ENCODE measurements at regions not wholly inside any gene's neighbourhood (a gene's known extent, or its start where the extent isn't known, plus 50 kb on each side); places are given as distances from the start of the nearest gene placed in this dataset.

DNA sequence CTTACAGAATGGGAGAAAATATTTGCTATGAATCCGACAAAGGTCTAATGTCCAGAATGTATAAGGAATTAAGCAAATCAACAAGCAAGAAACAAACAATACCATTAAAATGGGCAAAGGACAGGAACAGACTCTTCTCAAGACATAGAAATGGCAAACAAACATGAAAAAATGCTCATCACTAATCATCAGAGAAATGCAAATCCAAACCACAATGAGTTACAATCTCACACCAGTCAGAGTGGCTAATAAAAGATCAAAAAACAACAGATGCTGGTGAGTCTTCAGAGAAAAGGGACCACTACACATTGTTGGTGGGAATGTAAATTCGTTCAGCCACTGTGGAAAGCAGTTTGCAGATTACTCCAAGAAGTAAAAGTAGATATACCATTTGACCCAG is 382.0 kb upstream of the ANO3 start:
- TF ChIP-seq, protein P1, sequence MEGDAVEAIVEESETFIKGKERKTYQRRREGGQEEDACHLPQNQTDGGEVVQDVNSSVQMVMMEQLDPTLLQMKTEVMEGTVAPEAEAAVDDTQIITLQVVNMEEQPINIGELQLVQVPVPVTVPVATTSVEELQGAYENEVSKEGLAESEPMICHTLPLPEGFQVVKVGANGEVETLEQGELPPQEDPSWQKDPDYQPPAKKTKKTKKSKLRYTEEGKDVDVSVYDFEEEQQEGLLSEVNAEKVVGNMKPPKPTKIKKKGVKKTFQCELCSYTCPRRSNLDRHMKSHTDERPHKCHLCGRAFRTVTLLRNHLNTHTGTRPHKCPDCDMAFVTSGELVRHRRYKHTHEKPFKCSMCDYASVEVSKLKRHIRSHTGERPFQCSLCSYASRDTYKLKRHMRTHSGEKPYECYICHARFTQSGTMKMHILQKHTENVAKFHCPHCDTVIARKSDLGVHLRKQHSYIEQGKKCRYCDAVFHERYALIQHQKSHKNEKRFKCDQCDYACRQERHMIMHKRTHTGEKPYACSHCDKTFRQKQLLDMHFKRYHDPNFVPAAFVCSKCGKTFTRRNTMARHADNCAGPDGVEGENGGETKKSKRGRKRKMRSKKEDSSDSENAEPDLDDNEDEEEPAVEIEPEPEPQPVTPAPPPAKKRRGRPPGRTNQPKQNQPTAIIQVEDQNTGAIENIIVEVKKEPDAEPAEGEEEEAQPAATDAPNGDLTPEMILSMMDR (IDR thresholded peaks at IDR 0.05) = no peak
- no peak for TF ChIP-seq POLR2A (IDR thresholded peaks at IDR 0.05)
